Activated gamma-delta T cell (primary cell): ENCODE measurements at regions not wholly inside any gene's neighbourhood (a gene's known extent, or its start where the extent isn't known, plus 50 kb on each side); places are given as distances from the start of the nearest gene placed in this dataset.
"Not testable (repeated sequence)": the region's sequence is repeated elsewhere in the genome, so short reads cannot be mapped to it uniquely, and the experiment has no call there.

Experiments
- DNase-seq: peaks from one replicate; lab custom pipeline; 2025; lab: John Stamatoyannopoulos, UW

DNA sequence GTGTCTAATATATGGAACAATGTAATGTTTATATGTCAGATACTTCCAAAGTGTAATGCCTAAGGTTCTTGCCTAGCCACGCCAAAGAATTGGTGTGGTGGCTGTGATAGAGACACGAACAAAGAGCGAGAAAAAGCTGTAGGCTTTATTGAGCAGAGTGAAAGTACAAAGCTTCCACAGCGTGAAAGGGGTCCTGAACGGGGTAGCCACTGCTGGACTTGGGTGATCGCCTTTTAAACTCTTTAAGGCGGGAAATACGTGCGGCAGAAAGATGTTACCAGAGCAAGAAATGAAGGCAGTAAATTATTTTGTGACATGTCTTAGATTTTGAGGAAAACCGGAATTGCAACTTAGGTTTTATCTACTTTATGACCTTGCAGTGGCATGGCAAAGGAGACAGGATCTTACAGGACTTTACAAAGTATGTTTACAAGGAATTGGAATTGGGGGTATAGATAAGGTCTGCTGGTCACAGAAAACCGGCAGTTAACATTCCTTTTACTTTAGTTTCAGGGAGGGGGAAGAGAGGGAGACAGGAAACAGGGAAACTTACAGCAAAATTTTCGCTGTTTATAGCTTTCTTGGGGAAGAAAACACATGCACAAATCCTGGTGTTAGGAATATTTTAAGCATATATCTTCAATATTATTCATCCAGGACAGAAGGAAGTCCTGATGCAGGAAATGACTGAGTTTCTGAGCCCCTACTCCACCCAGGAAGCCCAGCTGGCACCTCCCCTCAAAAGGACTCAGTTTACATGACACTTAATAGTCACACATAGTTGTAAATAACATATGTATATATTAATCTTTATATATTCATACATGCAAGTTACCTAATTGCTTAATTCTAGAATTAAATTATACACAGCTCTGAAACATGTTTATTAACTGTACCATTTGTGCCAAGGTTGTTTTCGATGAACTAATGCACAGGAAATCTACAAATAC, 421.3 kb upstream of the PABPC4L start:
- not testable (repeated sequence) for DNase-seq

DNA sequence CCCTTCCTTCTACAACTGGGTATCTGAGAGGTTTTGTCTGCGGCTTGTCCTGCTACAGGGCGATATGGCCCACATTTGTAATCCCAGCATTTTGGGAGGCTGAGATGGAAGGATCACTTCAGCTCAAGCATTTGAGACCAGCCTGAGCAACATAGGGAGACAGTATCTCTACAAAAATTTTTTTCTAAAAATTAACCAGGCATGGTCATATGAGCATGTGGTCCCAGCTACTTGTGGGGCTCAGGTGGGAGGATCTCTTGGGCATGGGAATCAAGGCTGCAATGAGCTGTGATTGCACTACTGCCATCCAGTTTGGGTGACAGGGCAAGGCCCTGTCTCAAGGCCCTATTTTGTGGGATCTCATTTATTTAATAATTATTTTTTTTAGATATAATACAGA, 420.6 kb upstream of the PABPC4L start:
- no peak for DNase-seq

DNA sequence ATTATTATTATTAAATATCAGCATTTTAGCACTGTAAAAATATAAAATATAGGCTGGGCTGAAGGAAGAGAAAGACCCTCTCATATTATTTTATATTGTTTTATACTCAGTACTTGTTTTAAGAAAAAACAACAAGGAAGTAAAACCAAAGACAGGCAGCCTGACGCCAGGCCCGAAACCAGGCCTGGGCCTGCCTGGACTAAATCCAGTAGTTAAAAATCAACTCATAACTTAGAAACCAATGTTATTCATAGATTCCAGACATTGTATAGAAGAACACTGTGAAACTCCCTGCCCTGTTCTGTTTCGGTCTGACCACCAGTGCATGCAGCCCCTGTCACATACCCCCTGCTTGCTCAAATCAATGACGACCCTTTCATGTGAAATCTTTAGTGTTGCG, 420.1 kb upstream of the PABPC4L start:
- DNase-seq, result not testable (repeated sequence)

DNA sequence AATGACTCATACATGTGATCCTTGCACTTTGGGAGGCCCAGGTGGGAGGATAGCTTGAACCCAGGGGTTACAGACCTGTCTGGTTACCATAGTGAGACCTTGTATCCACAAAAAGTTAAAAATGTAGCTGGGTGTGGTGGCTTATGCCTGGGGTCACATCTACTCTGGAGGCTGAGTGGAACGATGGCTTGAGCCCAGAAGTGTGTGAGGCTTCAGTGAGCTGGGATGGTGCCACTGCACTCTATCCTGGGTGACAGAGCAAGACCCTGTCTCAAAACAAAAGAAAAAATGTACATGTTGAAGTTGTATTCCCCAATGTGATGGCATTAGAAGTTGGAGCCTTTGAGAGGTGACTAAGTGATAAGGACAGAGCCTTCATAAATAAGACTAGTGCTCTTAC, 409.4 kb upstream of the PABPC4L start:
- DNase-seq, result no peak

DNA sequence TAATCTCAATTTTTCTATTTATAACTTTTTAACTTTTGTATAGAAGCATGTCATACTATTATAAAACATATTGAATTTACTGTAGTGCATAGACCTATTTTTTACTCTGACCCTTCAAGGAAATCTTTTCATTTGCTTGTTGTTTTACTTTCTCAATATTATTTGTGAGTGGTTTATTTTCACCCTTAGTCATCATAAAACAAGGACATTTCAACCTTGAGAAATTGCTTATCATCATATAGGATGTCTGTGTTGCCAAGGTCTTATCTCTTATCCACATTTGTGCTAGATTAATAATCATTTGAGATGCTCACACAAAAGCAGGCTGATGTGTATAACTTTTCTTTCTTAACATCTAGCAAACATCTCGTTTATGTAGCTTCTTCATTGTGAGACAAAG, 408.6 kb upstream of the PABPC4L start:
- no peak for DNase-seq

DNA sequence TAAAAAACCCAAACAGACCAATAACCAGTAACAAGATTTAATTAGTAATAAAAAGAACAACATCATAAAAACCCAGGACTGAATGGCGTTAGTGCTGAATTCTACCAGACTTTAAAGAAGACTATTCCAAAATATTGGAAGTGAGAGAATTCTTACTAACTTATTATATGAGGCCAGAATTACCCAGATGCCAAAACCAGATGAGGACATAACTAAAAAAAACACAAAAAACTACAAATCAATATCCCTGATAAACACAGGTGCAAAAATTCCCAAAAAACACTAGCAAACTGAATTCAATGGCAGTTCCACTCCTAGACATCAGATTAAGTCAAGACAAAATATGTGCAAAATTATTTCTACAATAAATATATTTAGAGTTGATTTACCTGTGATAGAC, 400.1 kb upstream of the PABPC4L start:
- DNase-seq, result no peak

DNA sequence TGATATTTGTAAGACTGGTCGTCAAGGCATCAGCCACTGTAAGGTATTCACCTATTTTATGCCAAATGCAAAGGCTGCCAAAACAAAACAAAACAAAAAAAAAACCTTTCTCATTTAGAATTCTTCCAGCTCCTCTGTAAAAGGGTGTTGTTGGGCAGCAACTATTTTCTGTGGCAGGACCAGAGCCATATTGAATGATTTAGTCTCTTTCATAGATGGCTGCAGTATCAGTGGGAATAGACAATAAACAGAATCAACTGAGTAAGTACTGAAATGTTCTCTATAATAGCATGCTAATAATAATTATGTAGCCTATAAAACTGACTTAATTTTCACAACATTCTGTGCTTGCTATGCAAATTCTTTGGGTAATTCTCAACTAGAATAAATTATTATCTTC, 389.7 kb upstream of the PABPC4L start:
- no peak for DNase-seq

DNA sequence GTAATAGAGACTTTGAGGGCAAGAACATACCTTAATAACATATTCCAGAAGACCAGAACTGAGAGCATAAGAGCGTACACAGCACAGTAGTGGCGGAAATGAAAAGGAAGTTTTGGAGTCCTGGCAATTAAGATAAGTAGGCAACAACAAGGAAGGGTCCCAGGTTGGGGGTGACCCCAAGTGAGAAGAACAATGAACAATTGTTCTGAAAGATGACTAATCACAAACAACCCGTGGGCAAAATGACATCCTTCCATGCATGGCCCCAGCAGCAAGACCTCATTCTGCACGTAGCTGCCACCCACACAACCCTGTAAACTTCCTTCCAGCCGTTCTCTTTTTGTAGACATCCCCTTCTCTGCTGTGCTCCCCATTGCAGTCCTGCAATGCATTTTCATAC, 384.4 kb upstream of the PABPC4L start:
- no peak for DNase-seq

DNA sequence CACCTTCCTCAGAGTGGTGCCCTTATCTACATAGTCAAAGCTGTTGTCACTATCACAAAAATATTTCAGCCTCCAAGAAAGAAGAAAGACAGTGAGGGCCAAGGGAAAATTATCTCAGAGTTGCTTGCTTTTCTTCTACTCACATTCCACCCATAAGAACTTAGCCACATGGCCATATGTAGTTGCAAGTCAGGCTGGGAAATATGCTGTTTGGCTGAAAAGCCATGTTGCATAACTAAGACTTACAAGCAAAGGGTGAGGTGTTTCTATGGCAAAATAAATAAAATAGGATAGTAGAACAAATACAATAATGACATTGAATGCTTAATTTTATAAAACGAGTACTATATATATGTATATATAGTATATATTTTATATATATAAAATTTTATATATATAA, 365.9 kb upstream of the PABPC4L start:
- no peak for DNase-seq

DNA sequence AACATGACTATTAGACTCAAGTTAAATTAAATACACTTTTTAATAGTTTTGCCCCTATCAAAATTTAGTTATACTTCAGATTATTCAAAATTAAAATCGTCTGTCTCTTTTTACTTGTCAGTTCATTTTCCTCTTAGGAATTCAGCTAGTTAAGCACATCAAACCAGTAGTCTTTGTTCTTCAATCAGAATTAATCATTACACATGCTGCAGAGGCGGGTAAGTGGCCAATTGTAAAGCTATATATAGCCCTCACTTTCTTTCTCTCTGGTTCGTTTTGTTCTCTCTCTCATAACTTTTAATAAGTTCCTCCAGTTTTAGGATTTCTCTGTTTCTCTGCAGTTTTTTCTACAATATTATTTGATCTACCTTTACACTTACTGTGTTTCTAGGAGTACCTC, 359.1 kb upstream of the PABPC4L start:
- no peak for DNase-seq

DNA sequence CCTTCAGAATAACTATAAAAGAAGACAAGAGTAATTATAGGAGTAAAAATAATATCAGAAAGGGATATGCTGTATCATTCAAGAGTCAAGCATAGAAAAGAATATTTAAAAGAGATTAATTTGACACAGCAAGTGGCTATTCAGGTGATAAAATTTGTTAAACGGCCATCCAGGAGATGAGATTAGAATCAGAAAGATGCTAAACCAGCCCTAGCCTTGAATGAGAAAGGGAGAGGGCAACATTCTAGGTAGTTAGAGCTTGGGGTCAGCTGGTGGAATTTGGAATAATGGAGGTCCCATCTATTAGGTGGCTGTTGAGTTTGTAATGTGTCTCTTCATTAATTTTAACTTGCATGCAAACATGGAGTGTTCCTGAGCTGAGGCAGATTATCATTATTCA, 350.5 kb upstream of the PABPC4L start:
- no peak for DNase-seq

DNA sequence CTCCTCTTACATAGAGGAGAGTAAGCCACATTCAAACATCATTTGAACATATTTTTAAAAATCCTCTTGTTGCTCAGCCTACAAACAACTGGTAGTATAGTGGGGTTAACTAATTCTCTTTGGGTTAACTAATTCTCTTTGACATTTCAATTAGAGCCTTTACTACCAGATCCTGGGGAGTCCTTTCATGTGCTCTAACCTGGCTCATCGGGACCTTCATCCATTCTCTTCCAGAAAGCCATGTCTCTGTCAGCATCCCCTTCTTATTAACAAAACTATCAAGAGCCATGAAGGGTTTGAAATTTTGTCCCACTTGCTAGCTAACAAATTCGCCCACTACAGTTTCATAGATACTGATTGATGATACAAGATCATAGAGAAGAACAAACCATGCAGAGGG, 349.8 kb upstream of the PABPC4L start:
- no peak for DNase-seq

DNA sequence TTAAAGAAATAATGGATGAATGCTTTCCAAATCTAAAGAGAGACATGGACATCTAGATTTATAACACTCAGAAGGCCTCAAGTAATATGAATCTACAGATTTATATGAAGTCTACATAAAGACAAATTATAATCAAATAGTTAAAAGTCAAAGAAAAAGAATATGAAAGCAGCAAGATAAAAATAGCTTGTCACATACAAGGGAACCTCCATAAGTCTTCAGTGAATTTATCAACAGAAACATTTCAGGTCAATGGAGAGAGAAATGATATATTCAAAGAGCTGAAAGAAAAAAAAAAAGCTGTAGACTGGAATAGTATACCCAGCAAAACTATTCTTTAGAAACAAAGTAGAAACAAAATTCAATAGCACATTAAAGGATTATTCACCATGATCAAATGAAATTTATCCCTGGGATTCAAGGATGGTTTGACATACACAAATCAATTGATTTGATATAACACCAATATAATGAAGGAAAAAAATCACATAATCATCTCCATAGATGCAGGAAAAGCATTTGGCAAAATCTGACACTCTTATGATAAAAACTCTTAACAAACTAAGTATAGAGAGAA, 346.6 kb upstream of the PABPC4L start:
- no peak for DNase-seq

DNA sequence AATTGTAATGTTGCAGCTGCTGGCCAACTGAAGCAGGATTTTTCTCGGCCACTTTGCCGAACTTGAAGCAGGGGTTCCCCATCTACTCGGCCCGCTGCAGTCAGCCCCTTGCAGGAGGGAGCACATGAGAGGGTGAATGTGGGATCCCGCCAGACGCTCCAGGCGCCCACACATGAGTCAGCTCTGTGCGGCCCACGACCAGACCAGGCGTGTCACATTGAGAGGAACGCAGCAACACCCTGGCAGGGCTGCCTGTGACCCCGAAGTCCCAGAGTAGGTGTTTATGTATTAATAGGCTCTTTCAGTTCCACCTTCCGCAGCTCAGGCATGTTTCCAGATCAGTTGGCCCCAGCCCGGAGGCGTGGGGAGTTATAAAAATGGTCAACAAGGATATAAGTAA, 344.7 kb upstream of the PABPC4L start:
- DNase-seq, result peak; percentile 2

DNA sequence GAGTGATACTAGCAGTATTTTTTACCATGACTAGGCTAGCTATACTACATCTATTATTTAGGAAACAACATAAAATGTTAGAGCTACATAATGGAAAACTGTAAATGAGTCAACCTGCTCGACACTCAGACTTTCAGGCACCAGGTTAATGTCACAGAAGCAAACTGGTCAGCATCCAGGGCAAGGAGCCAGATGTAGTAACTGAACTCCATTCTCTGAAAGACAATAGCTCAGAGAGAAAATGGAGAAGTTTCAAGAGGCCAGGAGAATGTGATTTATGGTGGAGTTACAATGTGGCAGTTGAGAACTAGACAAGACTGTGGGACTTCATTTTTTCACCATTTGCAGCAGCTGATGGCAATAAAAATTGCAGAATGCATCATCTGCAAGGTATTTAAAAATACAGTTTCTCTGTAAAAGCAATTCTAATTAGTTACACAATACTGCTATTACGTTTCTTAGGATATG, 342.7 kb upstream of the PABPC4L start:
- no peak for DNase-seq

DNA sequence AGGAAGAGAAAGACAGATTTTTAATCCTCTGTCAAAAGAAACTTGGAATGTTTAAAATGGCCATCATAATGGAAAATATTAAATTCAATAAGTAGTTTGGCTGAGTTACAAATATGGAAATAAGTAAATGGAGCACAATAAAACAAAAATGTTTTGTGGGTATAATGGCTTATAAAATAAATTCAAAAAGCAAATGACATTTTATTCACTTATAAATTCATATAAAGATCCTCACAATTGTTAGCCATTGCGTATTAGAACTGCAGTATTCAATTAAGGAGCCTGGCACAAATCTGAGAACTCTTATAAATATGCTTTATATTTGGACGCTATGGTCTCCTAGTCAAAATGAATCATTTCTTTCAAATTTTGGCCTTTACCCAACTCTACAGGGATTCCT, 339.0 kb upstream of the PABPC4L start:
- DNase-seq, result no peak

DNA sequence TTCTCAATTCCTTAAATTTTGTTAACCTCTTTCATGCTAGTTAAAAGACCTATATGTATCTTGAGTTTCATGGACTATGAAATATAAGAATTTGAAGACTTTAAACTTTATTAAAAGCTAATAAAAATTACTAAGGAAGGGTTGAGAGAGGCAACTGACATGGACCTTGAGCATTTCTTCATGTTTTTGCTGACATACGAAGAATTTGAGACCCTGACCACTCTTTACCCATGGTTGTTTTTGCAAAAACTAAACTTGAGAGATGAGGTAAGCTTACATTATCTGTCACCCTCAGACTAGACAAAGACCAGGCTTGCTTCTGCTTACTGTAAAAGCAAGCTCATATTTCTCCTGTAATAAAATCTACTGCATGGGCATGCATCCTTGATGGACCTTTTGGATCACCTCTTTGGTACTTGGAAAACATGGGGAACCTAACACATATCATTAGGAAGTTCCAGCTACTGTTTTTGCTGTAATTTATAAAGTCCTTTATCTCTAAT, 338.2 kb upstream of the PABPC4L start:
- no peak for DNase-seq

DNA sequence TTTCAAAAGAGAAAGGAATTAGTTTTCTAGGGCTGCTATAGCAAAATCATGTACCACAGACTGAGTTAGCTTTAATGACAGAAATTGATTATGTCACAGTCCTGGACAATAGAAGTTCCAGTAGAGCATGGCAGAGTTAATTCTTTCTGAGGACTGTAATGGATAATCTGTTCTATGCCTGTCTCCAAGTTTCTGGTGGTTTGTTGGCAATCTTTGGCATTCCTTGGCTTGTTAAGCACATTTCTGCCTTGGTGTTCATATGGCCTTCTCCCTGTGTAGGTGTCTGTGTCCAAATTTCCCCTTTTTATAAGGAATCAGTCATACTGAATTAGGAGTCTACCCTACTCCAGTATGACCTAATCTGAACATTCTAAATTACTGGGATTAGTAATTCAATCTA, 336.1 kb upstream of the PABPC4L start:
- DNase-seq, result no peak

DNA sequence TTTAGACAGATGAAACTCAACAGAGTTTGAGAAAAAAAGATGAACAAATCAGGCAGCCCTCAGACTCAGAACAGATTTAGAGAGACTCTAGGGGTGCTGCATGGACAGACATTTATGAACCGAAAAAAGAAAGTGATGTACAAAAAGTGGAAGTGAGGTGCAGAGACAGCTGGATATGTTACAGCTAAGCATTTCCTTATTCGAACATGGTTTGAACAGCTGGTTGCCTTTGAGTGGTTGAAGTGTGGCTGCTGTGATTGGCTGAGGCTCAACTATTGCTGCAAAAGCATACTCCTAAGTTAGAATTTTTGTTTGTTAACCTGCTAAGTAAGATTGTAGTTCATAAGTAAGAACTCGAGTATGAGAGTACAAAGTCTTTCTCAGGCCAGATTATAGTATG, 331.5 kb upstream of the PABPC4L start:
- no peak for DNase-seq

DNA sequence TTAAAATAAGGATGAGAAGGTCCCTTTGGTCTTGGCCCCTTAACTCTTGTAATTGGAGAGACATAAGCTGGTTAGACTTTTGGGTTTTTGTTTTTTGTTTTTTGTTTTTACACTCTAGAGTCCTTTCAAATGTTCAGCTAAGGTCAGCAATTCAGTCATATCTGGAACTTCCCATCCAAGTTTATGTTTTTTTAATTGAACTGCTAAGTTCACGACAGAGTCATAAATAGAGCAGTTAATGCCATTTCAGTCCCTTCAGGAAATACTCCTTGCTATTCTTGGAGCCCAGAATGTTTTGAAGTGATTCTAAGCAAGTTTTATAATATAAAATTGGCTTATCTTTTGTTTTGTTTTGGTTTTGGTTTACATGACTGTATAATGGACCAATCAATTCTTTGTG, 329.4 kb upstream of the PABPC4L start:
- no peak for DNase-seq

DNA sequence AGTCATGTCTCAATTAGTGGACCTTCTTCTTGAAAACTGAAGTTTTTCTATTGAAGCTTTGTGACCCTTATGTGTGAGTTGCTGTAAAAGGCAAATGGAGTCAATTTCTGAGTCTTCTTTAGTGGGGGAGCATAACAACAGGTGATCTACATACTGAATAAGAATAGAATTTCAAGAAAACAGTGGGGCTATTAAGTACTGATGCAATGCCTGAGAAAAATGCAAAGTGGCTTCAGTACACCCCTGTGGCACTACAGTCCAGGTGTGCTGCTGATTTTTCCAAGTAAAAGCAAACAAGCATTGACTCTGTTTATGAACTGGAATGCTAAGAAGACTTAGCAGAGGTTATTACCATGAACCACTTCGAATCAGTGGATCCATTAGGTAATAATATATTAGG, 328.0 kb upstream of the PABPC4L start:
- DNase-seq, result no peak

DNA sequence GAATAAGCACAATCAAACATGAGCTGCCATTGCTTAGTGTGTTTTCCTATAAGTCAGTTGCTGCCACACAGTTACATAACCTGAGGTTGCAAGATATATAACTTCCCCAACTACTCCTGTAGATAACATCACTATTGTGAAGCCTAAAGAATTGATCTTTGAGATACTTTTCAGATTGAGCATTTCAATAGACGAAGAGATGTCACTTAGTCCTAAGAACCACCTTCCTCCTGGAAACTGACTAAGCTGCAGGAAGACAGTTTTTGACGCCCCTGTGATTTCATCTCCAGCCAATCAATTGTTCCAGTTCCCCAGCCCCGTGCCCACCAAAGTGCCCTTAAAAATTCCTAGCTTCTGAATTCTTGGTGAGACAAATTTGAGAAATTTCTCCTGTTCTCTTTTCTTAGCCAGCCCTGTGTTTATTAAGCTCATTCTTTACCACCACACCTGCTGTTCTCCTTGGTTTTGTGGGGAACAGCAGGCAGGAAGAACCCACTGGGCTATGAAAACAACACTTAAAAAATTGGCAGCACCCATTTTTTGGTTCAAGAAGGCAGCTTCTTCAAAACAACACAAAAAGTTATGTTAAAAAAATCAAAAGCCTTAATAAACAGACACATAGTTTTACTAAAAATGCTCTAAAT, 317.1 kb upstream of the PABPC4L start:
- no peak for DNase-seq

DNA sequence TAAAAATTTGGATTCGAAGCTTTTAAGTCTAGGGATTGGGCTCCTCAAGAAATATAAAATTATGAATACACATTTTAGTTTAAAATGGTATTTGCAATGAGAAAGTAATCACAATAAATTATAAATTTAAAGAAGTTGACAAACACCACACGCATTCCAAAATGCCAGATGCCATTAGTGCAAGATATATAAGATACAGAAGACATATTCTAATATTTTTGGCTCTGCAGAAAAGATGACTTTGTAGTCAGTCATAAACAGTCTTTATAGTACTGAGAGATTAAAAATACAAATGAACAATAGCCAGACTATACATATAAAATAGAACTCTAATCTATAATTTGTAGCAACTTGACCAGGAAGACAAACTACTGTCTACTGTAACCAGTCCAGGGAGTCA, 309.0 kb upstream of the PABPC4L start:
- no peak for DNase-seq
